ENCODE measurements at regions not wholly inside any gene's neighbourhood (a gene's known extent, or its start where the extent isn't known, plus 50 kb on each side); places are given as distances from the start of the nearest gene placed in this dataset.

- TF ChIP-seq CTCF (IDR thresholded peaks at IDR 0.05) = no peak
- no peak for TF ChIP-seq POLR2A (IDR thresholded peaks at IDR 0.05)
Observed at GRCh38 chr7:63918986-63919385, 79.7 kb upstream of the ZNF722 start.
